Spinal cord (tissue), 9 donors: ENCODE measurements at regions not wholly inside any gene's neighbourhood (a gene's known extent, or its start where the extent isn't known, plus 50 kb on each side); places are given as distances from the start of the nearest gene placed in this dataset.

Source experiments
- DNase-seq, 6 donors: peaks; one replicate each; pipeline versions ENCODE4 v3.0.0 to v3.0.0-alpha.2; 2013 to 2015; ENCODE audit warnings: low spot score in 6 of 6, low read depth in 4 of 6
- H3K27ac ChIP-seq: one replicate; pipeline ENCODE4 v1.5.1; 2013; ENCODE audit warnings: low read depth, low read length, control low read depth
- H3K27me3 ChIP-seq: one replicate; pipeline ENCODE4 v1.6.1; 2013; ENCODE audit warnings: low read length; ENCODE audit not compliant: control insufficient read depth, insufficient read depth
- H3K36me3 ChIP-seq: one replicate; pipeline ENCODE4 v1.6.1; 2013; ENCODE audit warnings: low read length; ENCODE audit not compliant: control insufficient read depth, insufficient read depth
- H3K4me1 ChIP-seq: one replicate; pipeline ENCODE4 v1.6.1; 2013; ENCODE audit warnings: low read length; ENCODE audit not compliant: control insufficient read depth, insufficient read depth
- H3K4me3 ChIP-seq: one replicate; pipeline ENCODE4 v1.5.1; 2013; ENCODE audit warnings: low read depth, low read length, control low read depth
- H3K9me3 ChIP-seq: one replicate; pipeline ENCODE4 v1.6.1; 2013; ENCODE audit warnings: low read length; ENCODE audit not compliant: control insufficient read depth, insufficient read depth
- WGBS: methylation state at CpG from one replicate; pipeline ENCODE4 v1.1.5; 2013; ENCODE audit warnings: missing lambda C conversion rate; ENCODE audit not compliant: insufficient coverage; 5-methylcytosine and 5-hydroxymethylcytosine counted together
- donor health status: healthy.

DNA sequence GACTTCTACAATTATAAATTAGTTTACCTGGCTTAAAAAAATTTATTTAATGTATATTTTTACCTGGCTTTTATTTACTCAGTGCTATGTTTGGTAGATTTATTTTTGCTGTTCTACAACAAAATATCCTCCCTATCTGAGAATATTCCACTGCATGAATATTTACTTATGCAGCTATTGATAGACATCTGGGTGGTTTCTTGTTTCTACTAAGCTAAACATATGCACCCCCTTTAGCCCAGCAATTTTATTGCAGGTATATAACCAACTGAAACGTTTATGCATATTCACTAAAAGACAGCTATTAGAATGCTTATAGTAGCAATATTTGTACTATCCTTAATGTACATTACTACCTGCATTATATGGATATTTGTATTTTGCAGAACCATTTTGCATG is 187.7 kb upstream of the CPHXL start:
- H3K4me1 ChIP-seq: no peaks in the 10 kb centered on the region
- no peaks in the 10 kb centered on the region for H3K36me3 ChIP-seq
- DNase-seq: no peak
- no peaks in the 10 kb centered on the region for H3K9me3 ChIP-seq
- WGBS: no CpG with 5 or more reads among the region's 1 CpG
- no peak overlapping the region for H3K27ac ChIP-seq
- H3K4me3 ChIP-seq: no peak overlapping the region
- no peaks in the 10 kb centered on the region for H3K27me3 ChIP-seq

DNA sequence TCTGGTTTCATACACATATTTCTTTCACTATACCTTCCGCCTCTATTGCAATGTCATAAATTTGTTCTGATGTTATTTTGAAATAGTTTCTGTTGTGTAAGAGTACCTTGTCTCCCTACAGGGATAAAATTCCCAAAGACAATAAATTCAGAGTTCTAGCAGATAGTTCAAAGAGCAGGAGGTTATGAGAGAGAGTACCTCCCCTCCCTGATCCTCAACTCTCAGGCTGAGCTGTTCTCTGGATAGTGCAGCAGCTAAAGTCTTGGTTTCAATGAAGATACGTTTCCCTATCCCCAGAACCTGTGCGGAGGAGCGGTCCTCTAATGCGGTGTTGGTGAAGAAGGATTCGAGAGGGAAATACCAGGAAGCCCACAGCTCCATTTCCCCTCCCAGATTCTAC is 190.2 kb upstream of the CPHXL start:
- WGBS: no CpG with 5 or more reads among the region's 6 CpGs
- Histone ChIP-seq H3K36me3 (no peaks in the 10 kb centered on the region), H3K27me3 (no peaks in the 10 kb centered on the region), H3K4me3 (no peak overlapping the region), H3K27ac (no peak overlapping the region), H3K9me3 (no peaks in the 10 kb centered on the region), H3K4me1 (no peaks in the 10 kb centered on the region)
- DNase-seq: no peak

DNA sequence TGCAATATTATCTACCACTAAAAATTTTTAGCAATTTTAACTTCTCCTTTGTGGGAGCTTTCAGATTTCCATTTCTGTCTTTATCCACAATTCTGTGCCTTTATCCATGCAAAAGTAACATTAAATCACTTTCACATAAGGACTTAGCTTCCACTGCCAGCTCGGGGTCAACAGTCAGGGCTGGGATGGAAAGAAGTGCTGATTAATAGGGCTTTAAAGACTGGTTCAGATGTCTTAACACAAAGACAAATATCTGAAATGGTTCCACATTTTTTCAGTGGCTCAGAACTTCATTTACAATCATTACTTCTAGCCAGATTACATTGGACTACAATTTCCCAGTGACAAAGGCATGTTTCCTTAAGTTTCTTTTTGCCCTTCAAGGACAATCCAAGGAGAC is 191.8 kb upstream of the CPHXL start:
- no CpG with 5 or more reads among the region's 1 CpG for WGBS
- no peak overlapping the region for H3K4me3 ChIP-seq
- H3K4me1 ChIP-seq: no peaks in the 10 kb centered on the region
- H3K36me3 ChIP-seq: no peaks in the 10 kb centered on the region
- H3K27ac ChIP-seq: no peak overlapping the region
- DNase-seq: peak in 2 of 6 donors; percentile 35 to 42
- H3K27me3 ChIP-seq: no peaks in the 10 kb centered on the region
- H3K9me3 ChIP-seq: no peaks in the 10 kb centered on the region

DNA sequence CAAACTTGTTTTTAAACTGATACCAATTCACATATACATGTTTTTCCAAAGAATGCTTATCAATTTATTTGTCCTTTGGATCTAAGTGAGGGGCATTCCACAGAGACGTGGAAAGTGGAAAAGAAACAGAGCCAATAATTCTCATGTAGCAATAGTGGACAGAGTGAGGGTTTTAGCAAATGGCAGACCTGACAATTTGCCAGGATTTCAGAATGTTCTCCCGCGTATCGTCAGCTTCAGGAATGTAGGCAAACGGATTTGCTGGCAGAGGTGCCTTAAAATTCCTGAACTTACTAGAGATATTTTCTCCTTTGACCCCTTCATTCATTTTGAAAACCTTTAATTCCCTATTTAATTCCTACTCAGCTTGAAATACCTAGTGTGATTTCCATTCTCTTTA is 193.4 kb upstream of the CPHXL start:
- Histone ChIP-seq H3K27ac (no peak overlapping the region), H3K36me3 (no peaks in the 10 kb centered on the region), H3K9me3 (no peaks in the 10 kb centered on the region), H3K27me3 (no peaks in the 10 kb centered on the region), H3K4me3 (no peak overlapping the region), H3K4me1 (no peaks in the 10 kb centered on the region)
- WGBS: 38% methylated on average over 4 of the region's 5 CpGs
- DNase-seq: peak in 2 of 6 donors; percentile 7 to 28

DNA sequence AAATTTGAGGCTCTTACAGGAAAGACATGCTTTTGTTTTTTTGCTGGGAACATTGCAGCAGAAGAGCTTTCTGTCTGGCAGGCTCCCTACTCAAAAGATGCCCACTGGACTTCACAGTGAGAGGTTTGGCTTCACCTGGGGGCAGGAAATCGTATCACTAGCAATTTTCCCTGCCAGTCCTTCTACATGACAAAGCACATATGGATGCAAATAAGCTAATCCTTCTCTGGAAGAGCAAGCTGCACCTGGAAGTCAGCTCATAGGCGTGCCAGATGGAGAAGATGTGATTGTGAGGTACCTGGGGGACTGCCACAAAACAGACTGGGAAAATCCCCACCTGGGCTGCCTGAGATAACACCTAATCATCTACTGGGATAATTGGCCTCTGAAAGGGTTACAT is 195.0 kb upstream of the CPHXL start:
- Histone ChIP-seq H3K9me3 (no peaks in the 10 kb centered on the region), H3K27ac (no peak overlapping the region), H3K4me1 (no peaks in the 10 kb centered on the region), H3K4me3 (no peak overlapping the region), H3K27me3 (no peaks in the 10 kb centered on the region), H3K36me3 (no peaks in the 10 kb centered on the region)
- no peak for DNase-seq
- no CpG with 5 or more reads among the region's 2 CpGs for WGBS

DNA sequence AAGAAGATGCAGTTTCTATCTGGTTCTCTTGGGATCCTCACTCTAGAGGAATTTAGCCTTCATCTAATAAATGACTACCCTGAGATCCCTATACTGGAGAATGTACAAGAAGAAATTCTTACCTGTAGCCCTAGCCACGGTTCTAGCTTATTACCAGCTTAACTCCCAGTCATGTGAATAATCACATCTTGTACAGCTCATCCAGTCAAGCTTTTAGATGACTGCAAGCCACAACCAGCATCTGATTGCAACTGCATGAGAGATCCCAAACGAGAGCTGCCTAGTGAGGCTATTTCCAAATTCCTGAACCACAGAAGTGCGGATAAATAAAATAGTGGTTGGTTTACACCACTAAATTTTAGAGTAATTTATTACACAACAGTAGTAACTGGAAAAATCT is 196.0 kb upstream of the CPHXL start:
- Histone ChIP-seq H3K9me3 (no peaks in the 10 kb centered on the region), H3K4me3 (no peak overlapping the region), H3K4me1 (no peaks in the 10 kb centered on the region), H3K27ac (no peak overlapping the region), H3K36me3 (no peaks in the 10 kb centered on the region), H3K27me3 (no peaks in the 10 kb centered on the region)
- no CpG with 5 or more reads among the region's 3 CpGs for WGBS
- no peak for DNase-seq

DNA sequence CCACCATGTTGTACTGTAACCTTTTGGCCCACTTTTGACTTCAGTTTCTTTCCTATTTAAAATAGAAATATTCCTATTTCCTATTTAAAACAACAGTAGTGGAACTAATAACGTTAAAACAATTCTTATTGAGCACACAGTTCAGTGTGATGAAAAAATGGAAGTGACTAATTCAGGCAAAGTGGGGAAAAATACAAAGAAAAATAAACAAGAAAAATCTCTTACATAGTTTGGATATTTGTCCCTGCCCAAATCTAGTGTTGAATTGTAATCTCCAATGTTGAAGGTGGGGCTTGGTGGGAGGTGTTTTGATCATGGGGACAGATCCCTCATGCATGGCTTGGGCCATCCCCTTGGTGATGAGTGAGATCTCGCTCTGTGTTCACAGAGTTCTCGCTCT is 198.1 kb upstream of the CPHXL start:
- no peak for DNase-seq
- Histone ChIP-seq H3K4me3 (no peak overlapping the region), H3K9me3 (no peaks in the 10 kb centered on the region), H3K27ac (no peak overlapping the region), H3K4me1 (no peaks in the 10 kb centered on the region), H3K27me3 (no peaks in the 10 kb centered on the region), H3K36me3 (no peaks in the 10 kb centered on the region)
- 92% methylated on average over 2 of the region's 3 CpGs for WGBS

DNA sequence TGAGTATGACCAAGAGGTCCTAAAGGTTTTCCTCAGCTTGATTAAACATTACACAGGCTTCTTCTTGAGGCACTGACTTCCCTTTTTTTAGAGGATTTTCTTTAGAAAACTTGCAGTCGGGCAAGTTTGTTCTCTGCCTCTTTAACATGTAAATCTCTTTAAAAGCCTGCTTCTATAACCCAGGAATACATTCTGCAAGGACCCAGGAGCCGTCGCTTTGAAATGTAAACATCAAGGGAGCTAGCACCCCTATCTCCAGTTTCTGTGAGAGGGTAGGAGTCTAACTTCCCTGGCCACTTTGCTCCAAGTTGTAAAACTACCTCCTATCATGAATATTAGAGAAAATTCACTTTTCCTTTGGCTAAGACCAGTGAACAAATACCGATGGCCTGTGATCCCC is 201.5 kb upstream of the CPHXL start:
- no peaks in the 10 kb centered on the region for H3K36me3 ChIP-seq
- no peak overlapping the region for H3K4me3 ChIP-seq
- H3K4me1 ChIP-seq: no peaks in the 10 kb centered on the region
- no peak overlapping the region for H3K27ac ChIP-seq
- 40% methylated on average over 1 of the region's 4 CpGs for WGBS
- H3K27me3 ChIP-seq: no peaks in the 10 kb centered on the region
- no peaks in the 10 kb centered on the region for H3K9me3 ChIP-seq
- DNase-seq: no peak

DNA sequence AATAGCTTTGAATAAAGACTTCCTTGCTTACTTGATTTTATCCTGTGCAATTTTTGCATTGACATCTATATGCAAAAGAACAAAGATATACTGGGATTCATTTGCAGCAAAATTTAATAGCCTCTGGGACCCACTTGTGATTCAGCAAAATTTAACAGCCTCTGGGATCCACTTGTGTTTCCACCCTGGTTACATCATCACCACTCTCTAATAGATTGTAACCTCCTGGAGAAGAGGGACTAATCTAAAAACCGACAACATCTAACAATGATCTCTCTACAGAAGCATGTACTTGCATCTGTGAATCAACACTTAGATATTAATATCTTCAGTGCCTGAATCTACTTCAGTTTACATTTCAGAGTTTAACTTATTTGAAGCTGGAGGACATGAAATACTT is 202.0 kb upstream of the CPHXL start:
- Histone ChIP-seq H3K4me1 (no peaks in the 10 kb centered on the region), H3K4me3 (no peak overlapping the region), H3K36me3 (no peaks in the 10 kb centered on the region), H3K27me3 (no peaks in the 10 kb centered on the region), H3K27ac (no peak overlapping the region), H3K9me3 (no peaks in the 10 kb centered on the region)
- DNase-seq: no peak
- WGBS: no CpG with 5 or more reads among the region's 1 CpG

DNA sequence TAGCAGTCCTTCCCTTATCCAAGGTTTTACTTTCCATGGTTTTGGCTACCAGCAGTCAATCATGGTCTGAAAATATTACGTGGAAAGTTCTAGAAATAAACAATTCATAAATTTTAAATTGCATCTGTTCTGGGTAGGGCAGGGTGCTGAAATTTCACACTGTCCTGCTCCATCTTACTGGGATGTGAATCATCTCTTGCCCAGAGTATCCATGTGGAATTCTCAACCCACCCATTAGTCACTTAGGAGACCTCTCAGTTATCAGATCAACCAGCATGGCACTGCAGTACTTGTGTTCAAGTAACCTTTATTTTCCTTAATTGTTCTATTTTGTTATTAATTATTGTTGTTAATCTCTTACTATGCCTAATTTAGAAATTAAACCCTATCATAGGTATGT is 202.8 kb upstream of the CPHXL start:
- Histone ChIP-seq H3K4me3 (no peak overlapping the region), H3K27me3 (no peaks in the 10 kb centered on the region), H3K4me1 (no peaks in the 10 kb centered on the region), H3K27ac (no peak overlapping the region), H3K36me3 (no peaks in the 10 kb centered on the region), H3K9me3 (no peaks in the 10 kb centered on the region)
- no CpG with 5 or more reads among the region's 1 CpG for WGBS
- DNase-seq: no peak
